K562 (cell line): ENCODE measurements at regions not wholly inside any gene's neighbourhood (a gene's known extent, or its start where the extent isn't known, plus 50 kb on each side); places are given as distances from the start of the nearest gene placed in this dataset.

Experiments
- ATAC-seq: fragments of 200-7000 bp; cut with Tn5 transposase; 3 replicates; pipeline ENCODE4 v1.9.1; 2020; ENCODE audit warnings: moderate library complexity
- BruUV-seq: library from RNA; stranded (reverse); fragments of 400-500 nt; replicated peaks from 2 replicates; lab custom pipeline; 2021; lab: Mats Ljungman, UMichigan
- CTCF ChIA-PET: fragments of 300-600 bp; formaldehyde crosslinking; extraction: SDS; loops from one replicate; lab custom pipeline; 2021; ENCODE audit warnings: low intra/inter-chr PET ratio; lab: Yijun Ruan, JAX
- POLR2A ChIA-PET: fragments of 300-600, 350-650 bp; sonication (Branson Sonifier 250); formaldehyde crosslinking; extraction: SDS; loops from one replicate; lab custom pipeline; 2021; ENCODE audit warnings: antibody characterized with exemption, inconsistent platforms; lab: Yijun Ruan, JAX
- DNase-seq, 4 experiments: peaks; one replicate each; pipeline versions ENCODE4 v3.0.0 to v3.0.0-alpha.2; 2011 to 2018; ENCODE audit warnings: low spot score in 3 of 4, mixed read lengths in 3 of 4; ENCODE audit errors: extremely low read depth in 1 of 4
- FAIRE-seq: peaks from 2 replicates; lab custom pipeline; 2011; peaks lifted over from hg19 to GRCh38; lab: Jason Lieb, UNC
- H2AFZ ChIP-seq: 2 replicates; pipeline ENCODE4 v1.6.0; 2011; ENCODE audit warnings: low read depth, low read length, control low read depth, inconsistent platforms
- H3K27ac ChIP-seq: fragments of 200-600 bp; 3 replicates; pipeline ENCODE4 v1.8.0; 2011; ENCODE audit warnings: low read depth, mild to moderate bottlenecking, control low read depth, inconsistent platforms, low read length, moderate library complexity, mixed read lengths; ENCODE audit errors: extremely low read depth
- H3K27me3 ChIP-seq, 2 experiments: fragments of 300-600 bp in 1 of 2; 2 replicates in 1 of 2; 3 replicates in 1 of 2; pipeline versions ENCODE4 v1.6.0 to v1.8.0; 2011; ENCODE audit warnings: inconsistent platforms in 2 of 2, low read length in 2 of 2, mild to moderate bottlenecking in 1 of 2, mixed read lengths in 1 of 2, moderate library complexity in 1 of 2; ENCODE audit not compliant: control insufficient read depth in 2 of 2, insufficient read depth in 2 of 2
- H3K36me3 ChIP-seq: fragments of 300-600 bp; 3 replicates; pipeline ENCODE4 v1.8.0; 2011; ENCODE audit warnings: mild to moderate bottlenecking, low read length, inconsistent platforms; ENCODE audit not compliant: control insufficient read depth, insufficient read depth
- H3K4me1 ChIP-seq, 2 experiments: fragments of 200-600 bp in 1 of 2; replicated peaks in 1 of 2; 2 replicates in 1 of 2; 3 replicates in 1 of 2; pipeline versions ENCODE4 v1.5.1 to v1.8.0; 2011; ENCODE audit warnings: inconsistent platforms in 2 of 2, low read length in 2 of 2, mild to moderate bottlenecking in 1 of 2, mixed read lengths in 1 of 2, moderate library complexity in 1 of 2; ENCODE audit not compliant: control insufficient read depth in 2 of 2, insufficient read depth in 2 of 2
- H3K4me2 ChIP-seq: 2 replicates; pipeline ENCODE4 v1.6.1; 2011; ENCODE audit warnings: low read length, control low read depth, inconsistent platforms, mixed read lengths; ENCODE audit not compliant: insufficient read depth
- H3K4me3 ChIP-seq: fragments of 200-600 bp; sonication (generic), shearing (Covaris generic); 2 replicates; pipeline ENCODE4 v1.5.1; 2016; ENCODE audit warnings: control low read depth, inconsistent platforms
- H3K79me2 ChIP-seq: fragments of 200-600 bp; 3 replicates; pipeline ENCODE4 v1.8.0; 2011; ENCODE audit warnings: low read length, inconsistent platforms; ENCODE audit not compliant: control insufficient read depth, insufficient read depth
- H3K9ac ChIP-seq, 2 experiments: 2 replicates each; pipeline versions ENCODE4 v1.6.0 to v1.6.1; 2011; ENCODE audit warnings: low read depth in 2 of 2, low read length in 2 of 2, control low read depth in 1 of 2, inconsistent platforms in 1 of 2, mild to moderate bottlenecking in 1 of 2, mixed read lengths in 1 of 2; ENCODE audit not compliant: insufficient read depth in 1 of 2
- H3K9me1 ChIP-seq: one replicate; pipeline ENCODE4 v1.6.0; 2011; ENCODE audit warnings: inconsistent platforms, mild to moderate bottlenecking, low read length, moderate library complexity; ENCODE audit not compliant: control insufficient read depth, insufficient read depth
- H3K9me3 ChIP-seq: replicated peaks from 2 replicates; pipeline ENCODE4 v1.5.1; 2011; ENCODE audit warnings: low read depth, low read length, inconsistent platforms; ENCODE audit not compliant: control insufficient read depth, insufficient read depth
- H4K20me1 ChIP-seq: replicated peaks from 2 replicates; pipeline ENCODE4 v1.6.1; 2011; ENCODE audit warnings: low read length, inconsistent platforms, mixed read lengths; ENCODE audit not compliant: control insufficient read depth, insufficient read depth
- CAMTA2 ChIP-seq: fragments of 250-450 bp; sonication (Bioruptor Pico); conservative IDR thresholded peaks from 2 replicates; pipeline ENCODE4 v1.5.1; 2022
- KHSRP ChIP-seq: fragments of 450-650 bp; IDR thresholded peaks from 2 replicates; pipeline ENCODE4 v1.6.1; 2017
- TAF9B ChIP-seq: fragments of 450-650 bp; IDR thresholded peaks from 2 replicates; pipeline ENCODE4 v1.6.1; 2018; ENCODE audit warnings: mild to moderate bottlenecking; ENCODE audit not compliant: partially characterized antibody
- TRIM28 ChIP-seq: fragments of 450-650 bp; IDR thresholded peaks from 2 replicates; pipeline ENCODE4 v1.6.1; 2017
- ZNF76 ChIP-seq: fragments of 250-450 bp; sonication (Bioruptor Pico); IDR thresholded peaks from 2 replicates; pipeline ENCODE4 v1.4.0; 2020; ENCODE audit warnings: mild to moderate bottlenecking, moderate library complexity, borderline replicate concordance
- WGBS: fragments of 100-300 bp; shearing (Covaris generic); methylation state at CpG from one replicate; pipeline ENCODE4 v1.1.6; 2016; ENCODE audit warnings: low coverage, mixed read lengths; ENCODE audit not compliant: insufficient coverage; ENCODE audit errors: missing lambda C conversion rate; 5-methylcytosine and 5-hydroxymethylcytosine counted together
- in situ Hi-C: fragments of 300-500 bp; cut with MboI; formaldehyde crosslinking; loops from 4 replicates; pipeline ENCODE4 v1.15.0; 2018; ENCODE audit warnings: inconsistent platforms, mixed read lengths
- intact Hi-C: fragments of 100-400 bp; cut with micrococcal nuclease; formaldehyde crosslinking; loops from 2 replicates; pipeline ENCODE4 v1.14.2; 2022
- TF ChIP-seq, protein P1 (sequence below): fragments of 450-650 bp; conservative IDR thresholded peaks from 2 replicates; pipeline ENCODE4 v1.6.1; 2016; ENCODE audit warnings: missing genetic modification characterization, low read depth, mild to moderate bottlenecking, control low read depth, missing compliant biosample characterization
- TF ChIP-seq, protein P2 (sequence below): fragments of 250-450 bp; sonication (Bioruptor Pico); IDR thresholded peaks from 2 replicates; pipeline ENCODE4 v1.4.0; 2020; ENCODE audit warnings: mild to moderate bottlenecking, moderate library complexity, borderline replicate concordance
- TF ChIP-seq, protein P3 (sequence below): sonication (generic); formaldehyde crosslinking; IDR thresholded peaks from 2 replicates; pipeline ENCODE4 v1.8.0; 2022; ENCODE audit warnings: missing genetic modification reagents, mild to moderate bottlenecking, moderate library complexity, borderline replicate concordance
- TF ChIP-seq, protein P4 (sequence below): fragments of 250-450 bp; sonication (Bioruptor Pico); IDR thresholded peaks from 2 replicates; pipeline ENCODE4 v1.4.0; 2020; ENCODE audit warnings: borderline replicate concordance

DNA sequence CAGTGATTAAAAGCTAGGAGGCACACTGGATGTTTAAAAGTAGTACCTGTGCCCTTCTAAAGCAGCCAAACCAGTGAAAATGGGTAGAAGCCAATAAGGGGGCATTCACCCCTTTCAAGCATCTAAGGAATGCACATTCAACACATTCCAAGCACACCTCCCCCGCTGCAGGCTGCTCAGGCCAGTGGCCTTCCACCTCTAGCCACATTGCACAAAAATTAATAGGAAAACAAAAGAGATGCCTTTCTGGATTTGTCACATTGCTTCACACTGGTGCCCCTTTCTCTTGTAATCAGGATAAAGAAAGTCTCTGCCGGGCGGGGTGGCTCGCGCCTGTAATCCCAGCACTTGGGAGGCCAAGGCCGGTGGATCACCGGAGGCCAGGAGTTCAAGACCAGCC lies 834.0 kb downstream of the USP25 start (continued):
- TF ChIP-seq, protein P1, sequence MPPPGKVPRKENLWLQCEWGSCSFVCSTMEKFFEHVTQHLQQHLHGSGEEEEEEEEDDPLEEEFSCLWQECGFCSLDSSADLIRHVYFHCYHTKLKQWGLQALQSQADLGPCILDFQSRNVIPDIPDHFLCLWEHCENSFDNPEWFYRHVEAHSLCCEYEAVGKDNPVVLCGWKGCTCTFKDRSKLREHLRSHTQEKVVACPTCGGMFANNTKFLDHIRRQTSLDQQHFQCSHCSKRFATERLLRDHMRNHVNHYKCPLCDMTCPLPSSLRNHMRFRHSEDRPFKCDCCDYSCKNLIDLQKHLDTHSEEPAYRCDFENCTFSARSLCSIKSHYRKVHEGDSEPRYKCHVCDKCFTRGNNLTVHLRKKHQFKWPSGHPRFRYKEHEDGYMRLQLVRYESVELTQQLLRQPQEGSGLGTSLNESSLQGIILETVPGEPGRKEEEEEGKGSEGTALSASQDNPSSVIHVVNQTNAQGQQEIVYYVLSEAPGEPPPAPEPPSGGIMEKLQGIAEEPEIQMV (tag): no peak
- TF ChIP-seq KHSRP: no peak
- TF ChIP-seq, protein P2, sequence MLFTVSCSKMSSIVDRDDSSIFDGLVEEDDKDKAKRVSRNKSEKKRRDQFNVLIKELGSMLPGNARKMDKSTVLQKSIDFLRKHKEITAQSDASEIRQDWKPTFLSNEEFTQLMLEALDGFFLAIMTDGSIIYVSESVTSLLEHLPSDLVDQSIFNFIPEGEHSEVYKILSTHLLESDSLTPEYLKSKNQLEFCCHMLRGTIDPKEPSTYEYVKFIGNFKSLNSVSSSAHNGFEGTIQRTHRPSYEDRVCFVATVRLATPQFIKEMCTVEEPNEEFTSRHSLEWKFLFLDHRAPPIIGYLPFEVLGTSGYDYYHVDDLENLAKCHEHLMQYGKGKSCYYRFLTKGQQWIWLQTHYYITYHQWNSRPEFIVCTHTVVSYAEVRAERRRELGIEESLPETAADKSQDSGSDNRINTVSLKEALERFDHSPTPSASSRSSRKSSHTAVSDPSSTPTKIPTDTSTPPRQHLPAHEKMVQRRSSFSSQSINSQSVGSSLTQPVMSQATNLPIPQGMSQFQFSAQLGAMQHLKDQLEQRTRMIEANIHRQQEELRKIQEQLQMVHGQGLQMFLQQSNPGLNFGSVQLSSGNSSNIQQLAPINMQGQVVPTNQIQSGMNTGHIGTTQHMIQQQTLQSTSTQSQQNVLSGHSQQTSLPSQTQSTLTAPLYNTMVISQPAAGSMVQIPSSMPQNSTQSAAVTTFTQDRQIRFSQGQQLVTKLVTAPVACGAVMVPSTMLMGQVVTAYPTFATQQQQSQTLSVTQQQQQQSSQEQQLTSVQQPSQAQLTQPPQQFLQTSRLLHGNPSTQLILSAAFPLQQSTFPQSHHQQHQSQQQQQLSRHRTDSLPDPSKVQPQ (CRISPR knock-in tag): no peak

DNA sequence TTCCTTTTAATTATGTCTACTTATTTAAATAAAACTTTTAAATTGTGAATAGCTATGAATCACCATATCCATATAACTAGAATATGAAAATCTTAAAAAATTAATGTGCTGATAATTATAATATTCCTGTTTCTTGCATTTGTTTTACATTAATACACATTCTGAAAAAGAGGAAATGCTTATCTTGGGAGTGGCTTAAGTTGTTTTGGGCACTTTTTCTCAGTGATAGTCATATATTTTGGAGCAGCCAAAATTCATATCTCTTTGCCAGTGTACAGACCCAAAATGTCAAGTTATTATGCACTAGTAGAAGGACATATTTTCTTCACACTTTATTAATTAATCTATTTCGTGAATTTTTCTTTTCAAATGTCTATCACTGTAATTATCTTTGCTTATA lies 838.5 kb downstream of the USP25 start:
- FAIRE-seq (no peak), DNase-seq (no peak), ATAC-seq (no peak)
- H3K27me3 ChIP-seq: no peaks in the 10 kb centered on the region
- H3K4me2 ChIP-seq: no peak overlapping the region
- H3K27ac ChIP-seq: no peak overlapping the region
- no peaks in the 10 kb centered on the region for H3K9me3 ChIP-seq
- H2AFZ ChIP-seq: no peak overlapping the region
- H3K9me1 ChIP-seq: no peaks in the 10 kb centered on the region
- H3K79me2 ChIP-seq: no peaks in the 10 kb centered on the region
- intact Hi-C loops (no loop called here), in situ Hi-C loops (no loop called here)
- ChIA-PET CTCF (no interaction called here), POLR2A (no interaction called here)
- no TSS peak for BruUV-seq
- no peak overlapping the region for H3K4me3 ChIP-seq
- H3K9ac ChIP-seq: no peak overlapping the region
- no peaks in the 10 kb centered on the region for H3K36me3 ChIP-seq
- TF ChIP-seq, protein P3, sequence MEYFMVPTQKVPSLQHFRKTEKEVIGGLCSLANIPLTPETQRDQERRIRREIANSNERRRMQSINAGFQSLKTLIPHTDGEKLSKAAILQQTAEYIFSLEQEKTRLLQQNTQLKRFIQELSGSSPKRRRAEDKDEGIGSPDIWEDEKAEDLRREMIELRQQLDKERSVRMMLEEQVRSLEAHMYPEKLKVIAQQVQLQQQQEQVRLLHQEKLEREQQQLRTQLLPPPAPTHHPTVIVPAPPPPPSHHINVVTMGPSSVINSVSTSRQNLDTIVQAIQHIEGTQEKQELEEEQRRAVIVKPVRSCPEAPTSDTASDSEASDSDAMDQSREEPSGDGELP (CRISPR knock-in tag): no peak
- TF ChIP-seq CAMTA2 (CRISPR knock-in tag) (no peak), TRIM28 (no peak), ZNF76 (CRISPR knock-in tag) (no peak), TAF9B (no peak)
- TF ChIP-seq, protein P4, sequence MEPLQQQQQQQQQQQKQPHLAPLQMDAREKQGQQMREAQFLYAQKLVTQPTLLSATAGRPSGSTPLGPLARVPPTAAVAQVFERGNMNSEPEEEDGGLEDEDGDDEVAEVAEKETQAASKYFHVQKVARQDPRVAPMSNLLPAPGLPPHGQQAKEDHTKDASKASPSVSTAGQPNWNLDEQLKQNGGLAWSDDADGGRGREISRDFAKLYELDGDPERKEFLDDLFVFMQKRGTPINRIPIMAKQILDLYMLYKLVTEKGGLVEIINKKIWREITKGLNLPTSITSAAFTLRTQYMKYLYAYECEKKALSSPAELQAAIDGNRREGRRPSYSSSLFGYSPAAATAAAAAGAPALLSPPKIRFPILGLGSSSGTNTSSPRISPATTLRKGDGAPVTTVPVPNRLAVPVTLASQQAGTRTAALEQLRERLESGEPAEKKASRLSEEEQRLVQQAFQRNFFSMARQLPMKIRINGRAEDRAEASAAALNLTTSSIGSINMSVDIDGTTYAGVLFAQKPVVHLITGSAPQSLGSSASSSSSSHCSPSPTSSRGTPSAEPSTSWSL (CRISPR knock-in tag): no peak
- 0% methylated on average over 1 of the region's 1 CpG for WGBS
- no peaks in the 10 kb centered on the region for H3K4me1 ChIP-seq
- no peaks in the 10 kb centered on the region for H4K20me1 ChIP-seq
